ENCODE measurements at regions not wholly inside any gene's neighbourhood (a gene's known extent, or its start where the extent isn't known, plus 50 kb on each side); places are given as distances from the start of the nearest gene placed in this dataset.

DNA sequence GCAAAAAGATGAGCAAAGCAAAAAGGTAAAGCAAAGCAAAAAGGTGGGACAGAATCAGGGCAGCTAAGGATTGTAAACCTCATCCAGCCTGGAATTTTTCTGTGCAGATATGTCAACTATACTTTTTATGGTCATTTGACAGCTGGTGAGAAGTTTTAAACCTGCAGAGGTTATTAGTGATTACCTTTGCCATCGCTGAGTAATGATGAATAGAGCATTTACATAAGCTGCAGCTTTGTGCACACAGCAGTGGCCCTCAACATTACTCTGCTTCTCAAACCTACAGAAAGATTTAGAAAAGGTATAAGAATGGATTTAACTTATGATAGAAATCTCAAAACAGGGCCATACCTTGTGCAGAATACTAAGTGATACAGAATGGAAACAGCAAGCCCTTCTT lies 54.5 kb upstream of the C4orf54 start:
- DNase-seq = no peak

DNA sequence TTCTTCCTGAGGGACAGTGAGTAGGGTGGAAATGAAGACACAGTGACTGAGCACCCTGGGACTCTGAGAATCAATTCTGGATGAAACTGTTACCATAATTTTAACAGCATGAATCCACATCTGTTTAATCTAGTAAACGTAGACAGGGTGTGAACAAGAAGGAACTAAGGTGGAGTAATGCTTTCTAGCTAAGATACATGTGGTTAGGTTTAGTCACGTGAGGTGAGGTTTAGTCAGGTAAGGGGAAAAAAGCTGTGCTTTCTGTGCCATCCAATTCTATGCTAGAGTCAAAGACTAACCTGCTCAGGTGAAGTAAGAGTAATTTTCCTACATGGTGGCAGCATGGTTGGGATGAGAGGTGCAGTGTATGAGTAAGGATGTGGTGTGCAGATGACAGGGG lies 54.0 kb upstream of the C4orf54 start:
- no peak for DNase-seq

- DNase-seq = no peak
Measured at GRCh38 chr4:99710681-99711345, 53.2 kb upstream of the C4orf54 start.

- no peak for DNase-seq
Measured at GRCh38 chr4:99710020-99710419, 52.4 kb upstream of the C4orf54 start.

- no peak for DNase-seq
Measured at GRCh38 chr4:99708551-99708950, 50.9 kb upstream of the C4orf54 start.
